Activated T-helper 1 cell treated with Interleukin-2 at 50 U/mL for 16 hours (primary cell): ENCODE measurements at regions not wholly inside any gene's neighbourhood (a gene's known extent, or its start where the extent isn't known, plus 50 kb on each side); places are given as distances from the start of the nearest gene placed in this dataset.
"Not testable (repeated sequence)": the region's sequence is repeated elsewhere in the genome, so short reads cannot be mapped to it uniquely, and the experiment has no call there.

Source experiments
- DNase-seq: peaks from one replicate; pipeline ENCODE4 v3.0.0-alpha.2; 2020; ENCODE audit warnings: low read depth

DNA sequence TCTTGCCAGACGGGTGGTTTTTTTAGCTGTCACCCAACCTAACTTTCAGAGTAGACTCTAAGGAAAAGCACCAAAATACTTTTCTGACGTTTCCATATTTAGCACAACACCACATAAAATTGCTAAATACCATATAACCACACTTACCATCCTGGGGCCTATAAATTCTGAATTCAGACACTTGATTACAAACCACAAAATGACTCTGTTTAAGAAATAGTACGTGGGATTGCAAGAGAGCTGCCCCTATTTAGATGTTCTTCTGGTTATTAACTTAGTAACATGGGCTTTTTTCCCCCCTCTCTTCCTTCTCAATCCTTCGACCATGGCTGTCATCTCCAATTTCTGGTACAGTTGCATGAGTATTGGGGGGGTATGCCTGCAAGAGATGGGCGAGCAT lies 287.7 kb downstream of the BMP4 start:
- DNase-seq: no peak

DNA sequence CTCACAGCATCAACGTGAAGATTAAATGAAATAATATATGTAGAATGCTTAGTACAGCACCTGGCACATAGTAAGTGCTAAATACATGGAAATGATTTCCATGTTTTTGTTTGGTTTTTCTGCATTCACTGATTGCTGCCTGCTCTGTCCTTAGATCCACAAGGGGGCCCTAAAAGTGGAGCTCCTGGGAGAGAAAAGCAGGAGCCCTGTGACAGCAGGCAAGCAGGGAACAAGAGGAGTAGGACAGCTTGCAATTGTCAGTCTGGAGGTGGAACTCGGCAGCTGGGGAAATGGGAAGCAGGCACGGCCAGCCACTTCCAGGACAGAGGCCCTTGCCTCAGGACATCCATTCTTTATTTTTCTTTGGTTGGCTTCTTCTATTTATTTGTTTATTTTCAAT lies 292.9 kb downstream of the BMP4 start:
- DNase-seq: no peak

DNA sequence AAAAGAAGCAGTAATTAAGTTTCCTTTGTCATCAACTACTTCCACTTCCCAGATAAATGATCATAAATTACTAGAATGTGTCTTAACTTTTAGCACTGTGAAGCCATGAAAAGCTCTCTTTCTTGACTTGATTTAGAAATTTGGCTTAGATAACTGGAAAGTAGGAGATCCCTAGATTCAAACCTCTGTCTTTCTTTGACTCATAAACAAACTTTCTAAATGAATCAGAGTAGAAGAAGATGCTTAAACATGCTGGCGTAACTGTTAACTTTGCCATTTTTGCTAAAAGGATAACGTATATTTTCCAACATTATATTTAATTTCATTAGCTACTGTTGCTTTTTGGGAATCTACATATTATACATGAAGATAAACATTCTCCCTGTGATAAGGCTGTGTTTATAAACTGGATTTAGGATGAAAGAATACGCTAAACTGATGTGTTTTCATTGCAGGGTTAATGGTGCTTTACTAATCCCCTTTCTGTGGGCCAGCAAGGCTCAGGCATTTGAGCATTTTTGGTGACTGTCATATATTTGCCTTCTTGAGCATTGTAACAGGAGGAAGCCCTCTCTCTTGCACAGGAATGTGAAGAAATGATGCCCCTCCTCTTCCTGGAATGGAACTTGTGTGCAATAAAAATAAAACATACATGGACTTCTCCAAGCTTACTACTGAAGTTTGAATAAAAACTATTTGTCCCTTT lies 301.4 kb downstream of the BMP4 start:
- DNase-seq: no peak

DNA sequence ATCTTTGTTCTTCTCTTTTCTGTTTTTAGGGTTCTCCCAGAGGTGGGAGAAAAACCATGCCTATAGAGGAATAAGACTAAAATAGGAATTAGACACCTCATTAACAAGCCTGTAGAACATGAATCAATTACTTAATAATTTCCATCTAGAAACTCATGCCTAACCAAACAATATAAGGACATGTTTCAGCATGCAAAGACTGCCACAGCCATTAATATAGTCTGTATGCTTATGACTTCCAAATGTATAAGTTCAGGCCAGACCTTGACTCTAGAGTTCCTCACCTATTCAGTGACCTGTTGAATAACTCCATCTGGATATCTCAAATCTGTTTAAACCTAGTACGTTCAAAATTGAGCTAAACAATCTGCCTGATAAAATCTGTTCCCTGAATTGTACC lies 304.6 kb downstream of the BMP4 start:
- DNase-seq: no peak

DNA sequence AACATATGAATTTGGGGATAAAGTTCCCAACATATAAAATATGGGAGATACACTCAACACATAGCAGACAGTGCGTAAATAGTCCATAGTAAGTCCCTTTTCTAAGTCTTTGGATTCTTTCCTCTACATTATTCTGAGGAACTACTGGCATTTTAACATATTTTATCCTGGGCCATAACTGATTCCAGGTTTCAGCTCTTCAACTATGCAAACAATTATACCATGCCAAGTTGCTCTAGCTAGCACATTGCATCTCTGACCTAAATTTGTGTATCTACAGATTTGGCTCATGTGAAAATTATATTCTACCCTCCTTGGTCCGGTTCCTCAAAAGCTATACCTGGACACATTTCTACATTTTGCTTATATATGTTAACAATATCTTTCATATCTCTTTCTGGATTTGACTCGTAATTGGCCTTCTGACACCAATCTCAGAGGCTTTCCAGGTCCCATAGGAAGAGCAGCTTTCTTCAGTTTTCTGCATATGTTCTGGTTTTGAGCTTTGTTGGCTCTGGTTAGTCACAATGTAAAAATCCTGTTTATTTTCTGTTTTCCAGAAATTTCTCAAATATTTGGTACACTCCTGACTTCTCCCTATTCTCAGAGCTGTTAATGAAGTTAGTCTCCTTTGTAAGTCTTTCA lies 305.4 kb downstream of the BMP4 start:
- DNase-seq: no peak

DNA sequence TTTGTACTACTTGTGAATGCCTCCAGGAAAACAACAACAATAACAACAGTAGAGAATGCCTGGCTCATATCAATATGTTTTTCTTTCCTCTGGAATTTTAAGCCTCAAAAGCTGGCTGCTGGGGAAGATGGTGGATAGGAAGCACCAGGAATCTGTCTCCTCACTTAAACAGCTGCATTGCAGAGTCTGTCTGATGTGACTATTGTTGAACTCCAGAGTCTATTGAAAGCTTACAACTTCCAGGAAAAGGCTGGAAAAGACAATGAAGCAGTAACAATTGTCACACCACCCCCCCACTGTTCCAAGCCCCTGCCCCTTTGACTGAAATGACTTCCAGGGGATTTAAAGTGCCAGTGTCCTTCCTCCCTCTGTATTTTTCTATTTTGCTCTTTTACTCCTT lies 309.7 kb downstream of the BMP4 start:
- no peak for DNase-seq

DNA sequence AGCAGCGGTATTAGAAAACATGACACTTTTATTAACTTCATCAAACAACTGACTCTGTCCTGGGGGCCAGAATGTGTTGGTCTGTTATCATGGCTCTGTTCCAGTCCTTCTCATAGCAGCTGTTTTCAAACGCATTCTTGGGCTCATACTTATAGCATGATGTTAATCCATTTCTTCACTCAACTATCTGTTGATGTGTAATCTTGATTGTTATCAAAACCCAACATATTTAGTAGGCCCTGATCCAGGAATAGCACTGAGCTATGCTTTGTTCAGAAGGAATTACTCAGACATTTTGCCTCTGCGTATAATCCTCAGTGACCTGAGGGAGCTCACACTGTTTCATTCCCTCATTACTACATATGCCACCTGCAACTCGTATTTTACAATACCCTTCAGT lies 315.9 kb downstream of the BMP4 start:
- DNase-seq: no peak

DNA sequence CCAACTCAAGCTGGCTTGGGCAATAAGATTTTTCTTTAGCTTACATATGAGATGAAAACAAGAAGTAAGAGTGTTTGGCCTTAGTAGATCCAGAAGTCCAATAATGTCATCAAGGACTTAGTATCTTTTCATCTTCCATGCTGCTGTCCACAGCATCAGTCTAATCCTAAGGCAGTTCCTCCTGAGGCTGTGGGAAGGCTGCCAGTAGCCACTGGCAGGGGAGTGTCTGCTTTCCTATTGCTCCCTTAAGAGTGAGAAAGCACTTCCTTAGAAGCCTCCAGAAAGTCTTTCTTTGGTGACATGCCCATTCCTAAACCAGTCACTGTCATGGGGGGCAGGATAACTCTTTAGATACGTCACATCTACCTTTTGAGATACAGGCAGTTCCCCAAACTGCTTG lies 317.7 kb downstream of the BMP4 start:
- DNase-seq: no peak

DNA sequence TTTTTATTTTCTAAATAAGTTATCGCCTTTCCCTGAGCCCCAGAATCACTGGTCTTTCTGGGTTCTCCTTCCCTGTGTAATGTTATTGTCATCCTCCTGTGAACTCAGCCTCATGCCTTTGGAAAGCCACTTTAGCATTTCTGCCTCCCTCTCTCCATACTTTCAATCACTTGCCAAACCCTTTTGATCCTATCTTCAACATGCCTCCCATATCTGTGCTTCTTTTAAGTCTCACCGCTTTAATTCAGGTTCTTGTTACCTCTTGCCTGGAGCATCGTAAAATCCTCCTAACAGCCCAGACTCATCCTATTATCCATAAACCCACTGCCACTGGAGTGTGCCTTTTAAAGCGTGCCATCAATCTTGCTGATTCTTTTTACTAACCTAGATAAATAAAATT lies 321.8 kb downstream of the BMP4 start:
- no peak for DNase-seq

DNA sequence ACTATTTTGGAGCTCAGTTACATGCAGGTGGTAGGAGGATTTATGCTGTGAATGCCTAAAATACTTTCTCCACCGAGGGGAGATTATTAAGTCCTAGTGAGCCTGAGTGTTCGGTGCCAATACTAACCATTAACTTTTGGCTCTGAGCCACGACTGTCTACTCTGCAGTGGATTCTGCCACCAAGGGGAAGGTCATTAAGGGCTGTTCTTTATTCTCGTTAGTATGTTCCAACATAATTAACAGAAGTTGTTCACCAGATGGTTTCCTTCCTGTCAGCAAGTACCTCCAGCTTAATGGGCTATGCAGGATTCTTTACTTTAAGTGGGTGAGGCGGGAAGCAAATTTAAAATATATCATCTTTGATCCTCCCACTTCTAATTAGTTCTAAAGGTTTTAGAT lies 326.3 kb downstream of the BMP4 start:
- no peak for DNase-seq

DNA sequence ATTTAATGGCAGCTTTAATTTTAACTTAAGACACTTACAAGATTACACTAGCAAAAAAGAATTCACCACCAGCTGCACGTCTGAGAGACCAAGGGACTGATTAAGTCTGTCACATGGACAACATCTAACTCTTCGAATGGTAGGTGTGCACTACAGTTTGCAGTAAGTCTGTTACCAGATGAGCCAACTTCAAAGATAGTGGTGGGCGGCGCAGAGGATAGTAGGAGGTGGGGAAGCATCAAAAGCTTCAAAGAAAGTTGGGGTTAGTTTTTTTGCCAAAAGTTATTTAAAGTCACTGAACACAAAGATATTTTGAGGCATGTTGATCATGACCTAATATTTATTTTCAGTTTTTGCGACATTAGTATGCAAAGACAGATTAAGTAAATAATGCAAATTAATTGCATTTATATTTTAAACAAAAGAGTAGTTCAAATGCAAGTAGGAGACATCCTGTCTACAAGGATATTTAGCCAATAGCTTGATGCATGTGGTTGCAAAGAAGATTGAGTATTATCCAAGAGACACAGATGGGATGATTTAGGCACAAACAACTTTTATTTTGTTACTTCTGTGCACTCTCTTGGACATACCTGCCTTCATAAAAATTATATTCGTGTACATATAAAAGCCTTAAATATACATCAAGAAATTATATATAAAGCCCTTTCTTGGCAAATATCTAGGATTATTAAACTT lies 327.7 kb downstream of the BMP4 start:
- no peak for DNase-seq

DNA sequence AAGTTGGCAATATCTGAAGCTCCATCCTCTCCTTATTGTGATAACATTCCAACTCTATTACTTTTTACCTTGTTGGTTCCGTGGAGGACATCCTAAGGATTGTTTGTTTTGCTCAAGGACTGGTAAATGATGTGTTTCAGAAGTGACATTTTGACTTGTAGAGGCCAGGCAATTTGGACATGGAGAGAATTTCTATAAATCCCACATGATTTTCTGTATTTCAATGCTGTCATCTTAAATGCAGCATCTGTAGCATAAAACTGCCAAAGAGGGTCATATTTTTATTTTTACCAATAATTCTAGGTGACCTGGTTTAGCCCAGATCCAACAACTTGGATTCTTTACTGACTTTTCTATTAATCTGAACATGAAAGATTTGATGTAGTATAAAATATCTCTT lies 328.4 kb downstream of the BMP4 start:
- no peak for DNase-seq

DNA sequence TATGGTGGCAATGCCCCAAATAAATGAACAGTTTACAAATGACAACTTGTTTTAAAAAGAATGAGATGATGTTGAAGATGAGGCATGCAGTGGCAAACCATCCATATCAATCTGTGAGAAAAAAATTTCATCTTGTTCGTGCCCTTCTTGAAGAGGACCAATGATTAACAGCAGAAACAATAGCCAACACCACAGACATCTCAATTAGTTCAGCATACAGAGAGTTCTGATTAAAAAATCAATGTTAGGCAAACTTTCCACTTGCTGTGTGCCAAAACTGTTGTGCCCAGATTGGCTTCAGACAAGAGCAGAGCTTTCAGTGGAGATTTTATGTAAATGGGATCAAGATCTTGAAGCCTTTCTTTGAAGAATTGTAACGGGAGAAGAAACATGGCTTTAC lies 329.9 kb downstream of the BMP4 start:
- DNase-seq: no peak

DNA sequence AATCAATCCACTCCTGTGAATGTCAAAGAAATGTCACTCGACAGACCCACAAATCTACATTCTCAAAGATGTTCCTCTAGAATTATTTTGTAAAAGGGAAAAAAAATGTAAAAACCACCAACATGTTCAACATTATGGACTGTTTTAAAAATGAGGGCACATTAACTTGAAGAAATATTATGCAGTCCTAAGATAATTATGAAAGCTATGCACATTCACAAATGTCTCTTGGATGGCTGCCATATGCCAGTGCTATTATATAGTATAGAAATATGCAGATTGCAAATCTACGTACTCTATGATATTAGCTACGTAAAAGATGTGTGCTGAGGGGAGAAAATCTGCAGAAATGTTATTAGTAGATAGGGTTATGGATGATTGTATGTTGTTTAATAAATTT lies 334.2 kb downstream of the BMP4 start:
- no peak for DNase-seq

DNA sequence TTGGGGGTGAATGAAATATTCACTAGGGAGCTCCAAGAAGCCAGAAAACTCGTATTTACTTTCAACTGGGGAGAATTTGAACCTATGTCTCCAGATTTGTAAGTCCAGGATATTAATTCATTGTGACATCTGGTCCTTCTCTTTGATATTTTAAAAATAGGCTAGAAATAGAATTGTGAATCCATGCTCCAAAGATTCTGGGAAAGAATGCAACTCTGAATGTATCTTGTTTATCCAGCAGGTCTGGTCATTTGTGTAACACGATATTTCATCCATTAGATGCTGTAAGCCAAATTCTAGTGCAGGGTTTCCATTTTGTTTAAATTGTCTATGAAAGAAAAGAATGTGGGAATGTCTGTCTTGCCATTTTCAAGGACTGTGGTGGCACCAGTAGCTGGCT lies 334.7 kb downstream of the BMP4 start:
- no peak for DNase-seq

DNA sequence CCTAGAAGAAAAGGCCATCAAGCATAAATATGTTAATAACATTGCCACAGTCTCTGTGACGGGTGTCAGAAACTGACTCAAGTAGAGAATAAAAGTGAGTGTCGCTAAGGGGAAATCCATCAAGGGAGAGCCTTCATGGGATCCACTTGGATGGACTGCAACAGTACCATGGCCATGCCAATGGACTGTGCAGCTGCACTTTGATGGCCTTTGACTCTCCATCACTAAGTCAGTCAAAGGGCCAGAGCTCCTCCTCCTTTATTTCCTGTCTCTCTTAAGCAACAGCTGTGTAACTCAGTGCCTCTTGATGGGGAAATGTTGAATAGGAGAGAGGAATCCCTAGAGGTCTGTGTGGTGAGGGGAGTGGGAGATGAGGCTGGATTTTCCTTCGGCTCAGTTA lies 335.2 kb downstream of the BMP4 start:
- DNase-seq: no peak

DNA sequence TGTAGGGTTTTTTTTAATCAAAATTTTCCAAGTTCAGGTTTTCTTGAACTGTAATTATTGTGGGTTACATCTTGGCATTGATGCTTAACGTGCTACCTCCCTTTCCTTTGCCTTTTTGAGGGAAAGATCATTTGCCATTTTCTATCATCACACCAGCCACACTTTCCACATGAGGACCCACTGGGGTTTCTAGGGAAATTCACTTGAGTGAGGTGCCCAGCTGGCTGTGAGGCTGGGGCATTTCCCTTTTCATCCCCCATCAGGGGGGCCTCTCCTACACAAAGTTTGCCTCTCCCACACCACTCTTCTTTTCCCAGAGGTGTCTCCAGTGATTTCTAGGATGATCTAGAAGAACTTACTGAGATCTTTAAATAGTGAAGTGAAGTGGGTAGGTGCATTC lies 335.7 kb downstream of the BMP4 start:
- DNase-seq: no peak

DNA sequence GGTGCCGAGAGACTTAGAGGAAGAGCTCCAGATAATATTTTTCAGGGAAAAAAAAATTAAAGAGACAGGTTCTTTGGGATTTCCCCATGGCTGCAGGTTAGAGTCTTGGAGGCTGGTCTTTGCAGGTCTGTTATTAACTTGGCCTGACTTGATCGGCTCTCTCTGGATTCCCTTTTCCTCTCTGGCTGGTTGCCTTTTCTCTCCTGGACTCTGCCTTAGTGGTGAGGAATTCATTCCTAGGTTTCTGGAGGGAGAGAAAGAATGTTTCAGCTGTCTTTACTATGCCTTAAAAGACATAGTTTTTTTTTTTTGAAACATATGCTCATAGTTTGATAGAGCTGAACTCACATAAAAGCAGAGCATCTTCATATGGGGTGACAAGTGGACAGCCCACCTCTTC lies 336.3 kb downstream of the BMP4 start:
- no peak for DNase-seq

DNA sequence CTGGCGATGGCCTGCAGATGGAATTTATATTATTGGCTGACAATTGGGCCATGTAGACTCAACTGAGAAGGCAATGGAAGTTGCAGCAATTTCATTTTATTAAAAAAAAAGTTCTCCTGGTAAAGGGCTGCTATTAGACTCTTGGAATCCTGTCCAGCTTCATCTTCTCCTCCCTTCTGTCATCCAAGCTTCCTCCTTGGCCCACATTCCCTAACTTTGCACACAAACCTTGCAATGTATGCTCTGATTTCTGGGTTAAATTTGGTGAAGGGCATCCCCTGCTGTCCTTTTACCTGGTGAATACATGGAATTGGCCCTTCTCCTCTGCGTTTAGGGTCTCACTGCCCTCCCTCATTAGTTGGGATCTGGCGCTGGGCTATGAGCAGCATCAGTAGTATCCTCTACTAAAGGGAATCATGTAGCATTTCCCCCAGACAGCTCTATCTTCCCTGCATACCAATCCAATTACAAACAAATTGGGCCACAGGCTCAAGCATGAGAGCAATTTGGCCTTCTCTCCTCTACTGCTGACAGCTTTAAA lies 336.9 kb downstream of the BMP4 start:
- no peak for DNase-seq

DNA sequence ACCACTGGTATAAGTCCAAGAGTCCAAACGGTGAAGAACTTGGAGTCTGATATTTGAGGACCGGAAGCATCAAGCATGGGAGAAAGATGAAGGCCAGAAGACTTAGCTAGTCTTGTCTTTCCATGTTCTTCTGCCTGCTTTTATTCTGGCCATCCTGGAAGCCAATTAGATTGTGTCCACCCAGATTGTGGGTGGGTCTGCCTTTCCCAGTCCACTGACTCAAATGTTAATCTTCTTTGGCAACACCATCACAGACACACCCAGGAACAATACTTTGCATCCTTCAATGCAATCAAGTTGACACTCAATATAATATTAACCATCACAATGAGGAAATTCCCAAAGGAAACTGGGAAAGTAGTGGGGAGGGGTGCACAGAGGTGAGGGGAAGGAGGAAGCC lies 340.1 kb downstream of the BMP4 start:
- not testable (repeated sequence) for DNase-seq

DNA sequence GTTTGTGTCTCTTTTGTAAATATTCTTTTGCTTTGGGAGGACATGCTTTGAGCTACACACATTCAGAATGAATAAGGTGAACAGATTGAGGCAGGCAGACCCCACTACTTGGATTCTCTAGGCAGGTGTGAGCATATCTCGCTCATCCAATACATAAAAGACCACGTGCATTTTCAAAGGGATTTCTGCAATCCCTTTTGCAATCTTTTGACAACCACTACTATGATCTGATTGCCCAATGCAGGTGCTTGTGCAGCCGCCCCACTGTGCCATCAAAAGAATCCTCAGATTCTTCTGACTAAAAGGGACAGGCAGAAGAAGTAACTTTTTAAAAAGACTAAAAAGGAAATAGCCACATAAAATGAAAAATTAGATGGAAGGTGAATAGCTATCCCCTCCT lies 341.4 kb downstream of the BMP4 start:
- no peak for DNase-seq

DNA sequence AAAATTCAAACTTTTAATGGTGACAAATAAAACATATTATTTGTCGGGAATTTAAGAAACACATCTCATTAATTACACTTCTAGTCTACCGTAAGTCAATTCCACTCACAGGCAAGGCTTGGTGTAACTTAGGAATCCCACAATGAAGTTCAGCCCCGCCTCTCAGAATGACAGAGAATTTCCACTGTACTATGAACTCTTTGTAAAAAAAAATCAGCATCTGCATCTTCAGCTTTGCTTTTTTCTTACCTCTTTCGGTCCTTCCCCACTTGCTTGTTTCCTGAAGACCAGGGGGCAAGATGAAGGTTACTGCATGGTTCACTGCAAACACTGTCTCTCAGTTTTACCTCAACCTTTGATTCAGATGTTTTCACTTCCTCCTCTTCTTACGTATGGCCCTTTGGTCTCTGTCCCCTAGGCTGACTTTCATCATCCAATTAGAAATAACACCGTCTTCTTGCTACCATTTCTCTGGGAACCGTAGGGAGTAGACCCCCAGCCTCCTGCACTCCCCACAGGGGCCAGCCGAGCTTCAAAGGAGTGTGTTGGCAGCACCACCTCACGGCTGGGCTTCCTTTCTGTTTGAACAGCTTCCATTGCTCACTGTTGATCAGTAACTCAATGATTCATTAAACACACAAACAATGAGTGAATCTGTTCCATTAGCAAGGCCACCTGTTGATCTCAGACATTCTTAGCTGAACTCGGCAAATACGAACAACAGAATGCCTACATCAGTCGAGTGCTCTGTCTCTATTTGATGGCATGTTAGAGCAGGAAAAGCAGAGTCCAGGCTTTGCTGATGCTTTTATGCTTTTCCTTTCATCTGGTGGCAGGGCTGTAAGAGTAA lies 343.0 kb downstream of the BMP4 start:
- DNase-seq: no peak
